OCI-LY7 (cell line): ENCODE measurements at regions not wholly inside any gene's neighbourhood (a gene's known extent, or its start where the extent isn't known, plus 50 kb on each side); places are given as distances from the start of the nearest gene placed in this dataset.

ENCODE experiments used
- EZH2phosphoT487 ChIP-seq: fragments of 200-600 bp; sonication (generic); IDR thresholded peaks from 2 replicates; pipeline ENCODE4 v1.6.1; 2018; ENCODE audit warnings: low read depth, borderline replicate concordance, mild to moderate bottlenecking, mixed run types, antibody characterized with exemption, low read length, moderate library complexity, mixed read lengths
- TF ChIP-seq, protein P1 (sequence below): fragments of 200-600 bp; sonication (generic); conservative IDR thresholded peaks from 2 replicates; pipeline ENCODE4 v1.5.1; 2014; ENCODE audit warnings: mild to moderate bottlenecking, antibody characterized with exemption, low read length, moderate library complexity, mixed read lengths

DNA sequence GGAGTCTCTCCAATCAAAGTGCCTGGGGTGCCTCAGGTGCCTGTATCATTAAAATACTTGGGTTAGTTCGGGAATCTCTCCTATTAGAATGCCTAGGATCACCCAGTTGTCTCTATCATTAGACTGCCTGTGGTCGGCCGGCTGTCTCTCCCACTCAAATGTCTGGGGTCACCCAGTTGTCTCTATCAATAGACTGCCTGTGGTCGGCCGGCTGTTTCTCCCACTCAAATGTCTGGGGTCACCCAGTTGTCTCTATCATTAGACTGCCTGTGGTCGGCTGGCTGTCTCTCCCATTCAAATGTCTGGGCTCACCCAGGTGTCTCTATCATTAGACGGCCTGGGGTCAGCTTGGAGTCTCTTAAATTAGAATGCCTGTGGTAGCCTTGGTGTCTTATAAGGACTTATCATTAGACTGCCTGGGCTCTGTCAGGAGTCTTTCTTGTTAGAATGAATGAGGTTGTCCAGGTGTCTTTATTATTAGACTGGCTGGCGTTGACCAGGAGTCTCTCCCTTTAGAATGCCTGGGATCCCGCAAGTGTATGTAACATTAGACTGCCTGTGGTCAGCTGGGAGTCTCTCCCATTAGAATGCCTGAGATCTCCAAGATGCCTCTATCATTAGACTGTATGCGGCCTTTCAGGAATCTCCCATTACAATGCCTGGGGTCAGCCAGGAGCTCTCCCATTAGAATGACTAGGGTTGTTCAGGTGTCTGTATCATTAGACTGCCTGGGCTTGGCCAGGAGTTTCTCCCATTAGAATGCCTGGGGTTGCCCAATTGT lies 1555.5 kb downstream of the UQCRFS1 start:
- TF ChIP-seq, protein P1, sequence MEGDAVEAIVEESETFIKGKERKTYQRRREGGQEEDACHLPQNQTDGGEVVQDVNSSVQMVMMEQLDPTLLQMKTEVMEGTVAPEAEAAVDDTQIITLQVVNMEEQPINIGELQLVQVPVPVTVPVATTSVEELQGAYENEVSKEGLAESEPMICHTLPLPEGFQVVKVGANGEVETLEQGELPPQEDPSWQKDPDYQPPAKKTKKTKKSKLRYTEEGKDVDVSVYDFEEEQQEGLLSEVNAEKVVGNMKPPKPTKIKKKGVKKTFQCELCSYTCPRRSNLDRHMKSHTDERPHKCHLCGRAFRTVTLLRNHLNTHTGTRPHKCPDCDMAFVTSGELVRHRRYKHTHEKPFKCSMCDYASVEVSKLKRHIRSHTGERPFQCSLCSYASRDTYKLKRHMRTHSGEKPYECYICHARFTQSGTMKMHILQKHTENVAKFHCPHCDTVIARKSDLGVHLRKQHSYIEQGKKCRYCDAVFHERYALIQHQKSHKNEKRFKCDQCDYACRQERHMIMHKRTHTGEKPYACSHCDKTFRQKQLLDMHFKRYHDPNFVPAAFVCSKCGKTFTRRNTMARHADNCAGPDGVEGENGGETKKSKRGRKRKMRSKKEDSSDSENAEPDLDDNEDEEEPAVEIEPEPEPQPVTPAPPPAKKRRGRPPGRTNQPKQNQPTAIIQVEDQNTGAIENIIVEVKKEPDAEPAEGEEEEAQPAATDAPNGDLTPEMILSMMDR, result no peak
- no peak for TF ChIP-seq EZH2phosphoT487
